AG09319 (cell line): ENCODE measurements at regions not wholly inside any gene's neighbourhood (a gene's known extent, or its start where the extent isn't known, plus 50 kb on each side); places are given as distances from the start of the nearest gene placed in this dataset.

Experiments
- DNase-seq: peaks from one replicate; pipeline ENCODE4 v3.0.0-alpha.2; 2010; ENCODE audit warnings: low read depth; ENCODE audit errors: extremely low read depth
- CTCF ChIP-seq: IDR thresholded peaks from 2 replicates; pipeline ENCODE4 v1.5.1; 2011; ENCODE audit warnings: low read depth, mild to moderate bottlenecking, inconsistent platforms, low read length, moderate library complexity

- no peak for DNase-seq
Measured at GRCh38 chr1:60222360-60223115, 149.0 kb upstream of the C1orf87 start.

GRCh38 chr1:60213253-60213652, 139.7 kb upstream of the C1orf87 start:
- DNase-seq = no peak
- no peak for TF ChIP-seq CTCF

More at GRCh38 chr1:60222360-60223115, 149.0 kb upstream of the C1orf87 start:
- TF ChIP-seq CTCF = no peak

GRCh38 chr1:60196026-60196425, 122.5 kb upstream of the C1orf87 start:
- DNase-seq = no peak
- TF ChIP-seq CTCF = no peak

GRCh38 chr1:60185684-60186083, 112.1 kb upstream of the C1orf87 start:
- DNase-seq = no peak
- TF ChIP-seq CTCF = no peak

- DNase-seq = no peak
- no peak for TF ChIP-seq CTCF
Measured at GRCh38 chr1:60184521-60184920, 111.0 kb upstream of the C1orf87 start.

- TF ChIP-seq CTCF = no peak
- no peak for DNase-seq
Measured at GRCh38 chr1:60173729-60174505, 100.3 kb upstream of the C1orf87 start.

GRCh38 chr1:60173006-60173405, 99.4 kb upstream of the C1orf87 start:
- no peak for TF ChIP-seq CTCF
- no peak for DNase-seq
